NCI-H146 (cell line): ENCODE measurements at regions not wholly inside any gene's neighbourhood (a gene's known extent, or its start where the extent isn't known, plus 50 kb on each side); places are given as distances from the start of the nearest gene placed in this dataset.

Experiments
- DNase-seq: peaks from one replicate; lab custom pipeline; 2025; lab: John Stamatoyannopoulos, UW

- DNase-seq, result no peak
Measured at GRCh38 chr7:35386816-35387706, 133.2 kb upstream of the TBX20 start.

- no peak for DNase-seq
Measured at GRCh38 chr7:35386082-35386815, 132.3 kb upstream of the TBX20 start.

GRCh38 chr7:35384761-35385700, 131.1 kb upstream of the TBX20 start:
- DNase-seq, result no peak

- no peak for DNase-seq
Measured at GRCh38 chr7:35380739-35381224, 126.9 kb upstream of the TBX20 start.

GRCh38 chr7:35379481-35379880, 125.6 kb upstream of the TBX20 start:
- DNase-seq, result no peak

GRCh38 chr7:35375516-35375915, 121.6 kb upstream of the TBX20 start:
- DNase-seq, result no peak

- no peak for DNase-seq
Measured at GRCh38 chr7:35374858-35375257, 121.0 kb upstream of the TBX20 start.

- DNase-seq, result no peak
Measured at GRCh38 chr7:35371221-35371620, 117.3 kb upstream of the TBX20 start.

- DNase-seq, result no peak
Measured at GRCh38 chr7:35370687-35371086, 116.8 kb upstream of the TBX20 start.

- DNase-seq, result peak; percentile 79
Measured at GRCh38 chr7:35366167-35367155, 112.6 kb upstream of the TBX20 start.

- DNase-seq, result no peak
Measured at GRCh38 chr7:35365523-35365922, 111.6 kb upstream of the TBX20 start.

- no peak for DNase-seq
Measured at GRCh38 chr7:35362341-35362740, 108.4 kb upstream of the TBX20 start.

GRCh38 chr7:35359423-35359822, 105.5 kb upstream of the TBX20 start:
- peak; percentile 29 for DNase-seq

GRCh38 chr7:35356495-35356894, 102.6 kb upstream of the TBX20 start:
- DNase-seq, result no peak

- peak; percentile 67 for DNase-seq
Measured at GRCh38 chr7:35355911-35356310, 102.0 kb upstream of the TBX20 start.

- no peak for DNase-seq
Measured at GRCh38 chr7:35355199-35355598, 101.3 kb upstream of the TBX20 start.

- DNase-seq, result no peak
Measured at GRCh38 chr7:35353481-35353880, 99.6 kb upstream of the TBX20 start.

- DNase-seq, result no peak
Measured at GRCh38 chr7:35351466-35351865, 97.6 kb upstream of the TBX20 start.

- DNase-seq, result no peak
Measured at GRCh38 chr7:35348611-35349400, 94.9 kb upstream of the TBX20 start.

GRCh38 chr7:35342786-35343185, 88.9 kb upstream of the TBX20 start:
- no peak for DNase-seq
